ENCODE measurements at regions not wholly inside any gene's neighbourhood (a gene's known extent, or its start where the extent isn't known, plus 50 kb on each side); places are given as distances from the start of the nearest gene placed in this dataset.

- no peak for DNase-seq (ENCODE audit: low read depth in 1 of 2, low spot score in 1 of 2)
- Histone ChIP-seq H3K36me3 (no peaks in the 10 kb centered on the region), H3K27ac (no peak overlapping the region), H3K4me3 (no peak overlapping the region), H3K27me3 (no peaks in the 10 kb centered on the region), H3K9me3 (ENCODE audit: low read depth) (no peaks in the 10 kb centered on the region), H3K4me1 (ENCODE audit: low read depth) (peaks cover 8% of the 10 kb centered on the region)
- TF ChIP-seq CTCF (IDR thresholded peaks at IDR 0.05; ENCODE audit: low read depth, low read length) = no peak
These were observed 570.9 kb downstream of the MID1IP1 start for GRCh38 chrX:39372115-39372514.

- Histone ChIP-seq H3K27ac (no peak overlapping the region), H3K4me3 (no peak overlapping the region), H3K36me3 (no peaks in the 10 kb centered on the region), H3K27me3 (no peaks in the 10 kb centered on the region), H3K9me3 (ENCODE audit: low read depth) (no peaks in the 10 kb centered on the region), H3K4me1 (ENCODE audit: low read depth) (no peaks in the 10 kb centered on the region)
- no peak for DNase-seq (ENCODE audit: low read depth in 1 of 2, low spot score in 1 of 2)
- no peak for TF ChIP-seq CTCF (IDR thresholded peaks at IDR 0.05; ENCODE audit: low read depth, low read length)
These were observed 575.9 kb downstream of the MID1IP1 start for GRCh38 chrX:39377157-39377556.

- no peaks in the 10 kb centered on the region for H3K4me1 ChIP-seq (ENCODE audit: low read depth)
- peak in 1 of 2 donors; percentile 6 for DNase-seq (ENCODE audit: low read depth in 1 of 2, low spot score in 1 of 2)
- no peak overlapping the region for H3K27ac ChIP-seq
- H3K9me3 ChIP-seq (ENCODE audit: low read depth) = no peaks in the 10 kb centered on the region
- no peak overlapping the region for H3K4me3 ChIP-seq
- H3K27me3 ChIP-seq = no peaks in the 10 kb centered on the region
- no peak for TF ChIP-seq CTCF (IDR thresholded peaks at IDR 0.05; ENCODE audit: low read depth, low read length)
- no peaks in the 10 kb centered on the region for H3K36me3 ChIP-seq
These were observed 576.5 kb downstream of the MID1IP1 start for GRCh38 chrX:39377773-39378172.

GRCh38 chrX:39381422-39381821, 580.2 kb downstream of the MID1IP1 start:
- TF ChIP-seq CTCF (IDR thresholded peaks at IDR 0.05; ENCODE audit: low read depth, low read length) = no peak
- no peaks in the 10 kb centered on the region for H3K36me3 ChIP-seq
- peak; percentile 5 to 21 for DNase-seq (ENCODE audit: low read depth in 1 of 2, low spot score in 1 of 2)
- H3K4me1 ChIP-seq (ENCODE audit: low read depth) = no peaks in the 10 kb centered on the region
- no peaks in the 10 kb centered on the region for H3K27me3 ChIP-seq
- H3K9me3 ChIP-seq (ENCODE audit: low read depth) = no peaks in the 10 kb centered on the region
- H3K4me3 ChIP-seq = no peak overlapping the region
- no peak overlapping the region for H3K27ac ChIP-seq

- no peak for DNase-seq (ENCODE audit: low read depth in 1 of 2, low spot score in 1 of 2)
- no peaks in the 10 kb centered on the region for H3K9me3 ChIP-seq (ENCODE audit: low read depth)
- no peaks in the 10 kb centered on the region for H3K4me1 ChIP-seq (ENCODE audit: low read depth)
These were observed 583.7 kb downstream of the MID1IP1 start for GRCh38 chrX:39384996-39385395.

More at GRCh38 chrX:39384996-39385395, 583.7 kb downstream of the MID1IP1 start:
- no peaks in the 10 kb centered on the region for H3K36me3 ChIP-seq
- H3K27ac ChIP-seq = no peak overlapping the region
- no peak for TF ChIP-seq CTCF (IDR thresholded peaks at IDR 0.05; ENCODE audit: low read depth, low read length)
- H3K27me3 ChIP-seq = no peaks in the 10 kb centered on the region
- H3K4me3 ChIP-seq = no peak overlapping the region
